Neuron (in vitro differentiated cells): ENCODE measurements at regions not wholly inside any gene's neighbourhood (a gene's known extent, or its start where the extent isn't known, plus 50 kb on each side); places are given as distances from the start of the nearest gene placed in this dataset.
"Not testable (repeated sequence)": the region's sequence is repeated elsewhere in the genome, so short reads cannot be mapped to it uniquely, and the experiment has no call there.

Experiments used
- H2AFZ ChIP-seq: one replicate; pipeline ENCODE4 v1.6.1; 2013; ENCODE audit warnings: low read depth, mild to moderate bottlenecking, inconsistent platforms, low read length, moderate library complexity
- H3K27me3 ChIP-seq: one replicate; pipeline ENCODE4 v1.6.1; 2013; ENCODE audit warnings: low read length; ENCODE audit not compliant: insufficient read depth
- H3K36me3 ChIP-seq: one replicate; pipeline ENCODE4 v1.6.1; 2013; ENCODE audit warnings: low read length; ENCODE audit not compliant: insufficient read depth
- H3K4me1 ChIP-seq: one replicate; pipeline ENCODE4 v1.6.1; 2013; ENCODE audit warnings: low read length; ENCODE audit not compliant: insufficient read depth
- H3K4me3 ChIP-seq: 2 replicates; pipeline ENCODE4 v1.5.1; 2013; ENCODE audit warnings: mild to moderate bottlenecking, low read length, moderate library complexity
- H3K9me3 ChIP-seq: one replicate; pipeline ENCODE4 v1.6.1; 2013; ENCODE audit warnings: low read length

DNA sequence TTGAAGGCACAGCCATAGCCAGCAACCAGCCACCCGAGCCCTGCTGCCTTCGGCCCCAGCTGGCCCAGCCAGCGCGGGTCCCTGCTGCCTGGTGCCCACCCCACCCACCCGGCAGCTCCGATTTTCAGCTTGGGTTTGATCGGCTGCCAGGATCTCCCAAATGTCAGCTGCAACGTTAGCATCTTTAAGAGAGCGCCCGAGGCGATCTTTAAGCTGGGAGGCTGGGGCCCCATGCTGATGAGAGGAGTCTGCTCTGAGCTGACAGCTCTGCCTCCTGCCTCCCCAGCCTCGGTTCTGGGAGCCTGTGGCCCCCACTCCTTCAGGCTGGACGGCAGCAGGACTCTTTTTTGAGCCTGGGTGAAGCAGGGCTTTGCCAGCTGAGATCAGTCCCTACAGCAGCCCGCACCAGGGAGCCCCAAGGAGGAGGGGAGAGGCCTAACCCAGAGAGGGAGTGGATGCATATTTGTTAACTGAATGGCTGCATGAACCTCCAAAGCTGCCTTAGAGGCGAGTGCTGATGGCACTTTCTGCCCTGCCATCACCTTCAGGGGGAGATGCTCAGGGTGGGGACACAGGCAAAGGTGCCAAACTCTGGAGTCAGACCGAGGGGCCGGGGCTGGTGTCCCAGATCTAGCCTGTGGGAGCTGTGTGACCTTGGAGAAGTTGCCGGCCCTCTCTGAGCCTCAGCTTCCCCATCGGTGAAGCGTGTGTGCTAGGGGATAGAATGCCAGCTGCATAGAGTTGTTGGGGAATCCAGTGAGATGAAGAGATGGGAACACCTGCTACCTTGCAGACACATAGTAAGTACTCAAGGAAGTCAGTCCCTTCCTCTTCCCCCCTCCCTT is 165.5 kb downstream of the C9orf50 start:
- Histone ChIP-seq H2AFZ (no peak overlapping the region), H3K4me3 (no peak overlapping the region), H3K4me1 (peaks cover 32% of the 10 kb centered on the region), H3K36me3 (no peaks in the 10 kb centered on the region), H3K9me3 (no peaks in the 10 kb centered on the region), H3K27me3 (no peaks in the 10 kb centered on the region)

DNA sequence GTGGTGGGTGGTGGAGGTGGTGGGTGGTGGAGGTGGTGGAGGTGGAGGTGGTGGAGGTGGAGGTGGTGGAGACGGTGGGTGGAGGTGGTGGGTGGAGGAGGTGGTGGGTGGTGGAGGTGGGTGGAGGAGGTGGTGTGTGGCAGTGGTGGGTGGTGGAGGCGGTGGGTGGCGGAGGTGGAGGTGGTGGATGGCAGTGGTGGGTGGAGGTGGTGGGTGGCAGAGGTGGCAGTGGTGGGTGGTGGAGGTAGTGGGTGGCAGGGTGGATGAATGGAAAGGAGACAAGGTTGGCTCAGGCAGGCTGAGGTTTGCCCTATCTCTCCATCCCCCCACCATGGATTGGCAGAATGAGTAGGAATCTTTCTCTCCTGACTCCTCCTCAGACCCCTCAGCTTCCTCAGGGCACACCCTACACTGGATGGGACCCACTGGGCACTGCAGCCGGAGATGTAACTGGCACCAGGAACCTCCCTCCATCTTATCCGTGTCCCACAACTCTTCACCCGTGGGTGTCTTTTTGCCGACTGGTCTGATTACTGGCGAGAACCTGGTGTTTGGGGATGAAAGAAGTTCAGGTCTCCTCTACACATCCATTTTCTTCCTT is 166.3 kb downstream of the C9orf50 start:
- peaks cover 28% of the 10 kb centered on the region for H3K4me1 ChIP-seq
- no peaks in the 10 kb centered on the region for H3K9me3 ChIP-seq
- no peak overlapping the region for H3K4me3 ChIP-seq
- H2AFZ ChIP-seq, result no peak overlapping the region
- H3K27me3 ChIP-seq, result no peaks in the 10 kb centered on the region
- H3K36me3 ChIP-seq, result no peaks in the 10 kb centered on the region

DNA sequence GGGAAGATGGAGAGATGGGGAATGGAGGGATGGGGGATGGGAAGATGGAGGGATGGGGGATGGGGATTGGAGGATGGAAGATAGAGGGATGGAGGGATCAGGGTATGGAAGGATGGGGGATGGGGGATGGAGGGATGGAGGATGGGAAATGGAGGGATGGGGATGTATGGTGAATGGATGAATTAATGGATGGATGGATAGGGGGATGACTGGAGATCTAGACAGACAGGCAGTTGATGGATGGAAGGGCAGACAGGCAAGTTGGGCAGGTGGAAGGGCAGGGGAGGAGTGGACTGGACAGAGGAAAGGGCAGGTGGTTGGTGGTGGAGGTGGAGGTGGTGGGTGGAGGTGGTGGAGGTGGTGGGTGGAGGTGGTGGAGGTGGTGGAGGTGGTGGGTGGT is 167.2 kb downstream of the C9orf50 start:
- H3K4me3 ChIP-seq, result no peak overlapping the region
- no peaks in the 10 kb centered on the region for H3K9me3 ChIP-seq
- H3K27me3 ChIP-seq, result no peaks in the 10 kb centered on the region
- no peaks in the 10 kb centered on the region for H3K36me3 ChIP-seq
- H2AFZ ChIP-seq, result no peak overlapping the region
- H3K4me1 ChIP-seq, result peaks cover 19% of the 10 kb centered on the region

DNA sequence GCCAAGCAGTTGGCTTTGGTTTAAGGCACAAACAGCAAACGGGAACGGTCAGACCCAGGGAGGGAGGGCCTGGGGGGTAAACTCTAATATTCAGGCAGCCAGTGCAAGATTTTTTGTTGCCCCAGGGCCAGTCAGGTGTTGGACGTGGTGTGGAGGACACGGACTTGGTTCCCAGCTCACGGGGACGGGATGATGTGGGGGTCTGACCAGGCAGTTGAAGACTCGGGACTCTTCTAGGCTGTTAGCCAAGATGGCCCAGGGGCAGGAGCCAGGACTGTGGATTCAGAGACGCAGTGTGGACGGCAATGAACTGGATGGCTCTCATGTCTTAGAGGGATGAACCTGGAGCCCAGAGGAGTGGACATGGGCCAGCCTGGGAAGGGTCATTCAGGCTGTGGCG is 169.2 kb downstream of the C9orf50 start:
- Histone ChIP-seq H3K27me3 (no peaks in the 10 kb centered on the region), H3K9me3 (no peaks in the 10 kb centered on the region), H3K4me3 (no peak overlapping the region), H3K4me1 (peaks cover 14% of the 10 kb centered on the region), H2AFZ (no peak overlapping the region), H3K36me3 (no peaks in the 10 kb centered on the region)

DNA sequence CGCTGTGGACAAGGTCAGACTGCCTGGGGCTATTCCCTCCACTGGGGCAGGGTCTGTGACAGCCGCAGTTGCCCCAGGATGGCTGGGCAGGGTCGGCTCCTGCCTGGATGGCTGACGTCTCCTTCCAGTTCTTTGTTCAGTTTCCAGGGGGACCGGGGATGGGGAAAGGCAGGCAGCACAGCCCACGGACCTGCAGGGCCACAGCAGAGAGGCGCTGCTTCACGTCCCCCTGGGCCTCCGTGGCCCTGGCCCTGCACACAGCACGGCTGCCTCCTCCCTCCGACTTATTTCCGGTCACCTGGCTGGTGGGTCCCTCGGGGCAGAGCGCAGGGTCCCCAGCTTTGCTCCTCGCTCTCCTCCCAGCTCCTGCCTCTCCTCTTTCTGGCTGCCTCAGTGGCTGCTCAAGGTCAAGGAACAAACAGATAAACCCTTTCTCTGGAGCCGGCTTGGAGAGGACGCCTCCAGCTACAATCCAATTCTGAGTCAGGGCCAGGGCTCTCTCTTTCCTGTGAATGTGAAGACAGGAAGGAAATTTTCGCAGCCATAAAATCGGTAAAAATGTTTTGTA is 169.7 kb downstream of the C9orf50 start:
- H3K27me3 ChIP-seq, result no peaks in the 10 kb centered on the region
- no peaks in the 10 kb centered on the region for H3K36me3 ChIP-seq
- H3K9me3 ChIP-seq, result no peaks in the 10 kb centered on the region
- H3K4me1 ChIP-seq, result peaks cover 14% of the 10 kb centered on the region
- H3K4me3 ChIP-seq, result no peak overlapping the region
- H2AFZ ChIP-seq, result no peak overlapping the region

DNA sequence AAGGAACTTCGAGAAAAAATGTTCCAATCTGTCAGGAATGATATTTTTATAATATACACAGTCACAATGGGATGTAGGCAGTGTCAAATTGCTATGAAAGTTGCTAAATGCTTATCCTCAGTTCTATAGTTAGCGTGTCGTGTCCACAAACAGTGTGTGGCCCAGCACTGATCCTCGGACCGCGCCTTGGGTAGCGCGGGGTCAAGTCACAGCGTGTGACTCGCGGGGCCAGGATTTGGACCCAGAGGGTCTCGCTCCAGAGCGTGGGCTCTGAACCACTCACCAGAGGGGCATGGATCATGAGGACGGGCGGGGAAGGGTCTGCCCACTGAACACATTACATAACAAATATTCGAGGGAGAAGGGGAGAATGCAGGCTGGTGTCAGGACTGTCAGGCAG is 171.8 kb downstream of the C9orf50 start:
- H3K27me3 ChIP-seq, result no peaks in the 10 kb centered on the region
- H3K4me3 ChIP-seq, result no peak overlapping the region
- no peak overlapping the region for H2AFZ ChIP-seq
- peaks cover 8% of the 10 kb centered on the region for H3K4me1 ChIP-seq
- no peaks in the 10 kb centered on the region for H3K36me3 ChIP-seq
- no peaks in the 10 kb centered on the region for H3K9me3 ChIP-seq

DNA sequence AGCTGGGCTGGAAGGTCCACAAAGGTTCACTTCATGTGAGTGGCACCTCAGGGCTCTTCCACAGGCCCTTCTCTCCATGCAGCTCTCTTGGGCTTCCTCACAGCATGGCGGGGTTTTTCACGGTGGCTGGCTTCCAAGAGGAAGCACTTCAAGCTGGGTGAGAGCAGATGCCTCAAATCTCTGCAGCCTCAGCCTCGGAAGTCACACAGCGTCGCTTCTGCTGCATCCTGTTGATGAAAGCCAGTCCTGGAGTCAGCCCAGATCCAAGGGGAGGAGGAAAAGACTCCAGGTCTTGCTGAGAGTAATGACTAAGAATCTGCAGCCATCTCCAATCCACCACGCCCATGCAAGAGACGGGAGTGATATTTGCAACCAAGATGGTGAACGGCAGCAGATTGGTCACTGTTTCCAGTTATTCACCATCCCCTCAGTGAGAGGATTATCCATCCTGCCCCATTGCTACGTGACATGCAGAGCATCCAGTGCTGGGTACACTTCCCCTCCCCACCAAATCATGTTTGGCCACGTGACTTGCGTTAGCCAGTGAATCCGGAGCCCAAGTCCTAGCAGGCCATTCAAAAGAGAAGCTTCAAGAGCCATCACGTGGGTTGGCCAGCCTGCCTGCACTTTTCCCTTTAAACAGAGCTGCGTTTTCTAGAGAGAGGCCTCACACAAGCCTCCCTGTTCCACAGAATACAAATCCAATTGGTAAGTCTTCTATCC is 173.9 kb downstream of the C9orf50 start:
- Histone ChIP-seq H2AFZ (no peak overlapping the region), H3K27me3 (no peaks in the 10 kb centered on the region), H3K4me3 (no peak overlapping the region), H3K9me3 (no peaks in the 10 kb centered on the region), H3K4me1 (peaks cover 8% of the 10 kb centered on the region), H3K36me3 (no peaks in the 10 kb centered on the region)

DNA sequence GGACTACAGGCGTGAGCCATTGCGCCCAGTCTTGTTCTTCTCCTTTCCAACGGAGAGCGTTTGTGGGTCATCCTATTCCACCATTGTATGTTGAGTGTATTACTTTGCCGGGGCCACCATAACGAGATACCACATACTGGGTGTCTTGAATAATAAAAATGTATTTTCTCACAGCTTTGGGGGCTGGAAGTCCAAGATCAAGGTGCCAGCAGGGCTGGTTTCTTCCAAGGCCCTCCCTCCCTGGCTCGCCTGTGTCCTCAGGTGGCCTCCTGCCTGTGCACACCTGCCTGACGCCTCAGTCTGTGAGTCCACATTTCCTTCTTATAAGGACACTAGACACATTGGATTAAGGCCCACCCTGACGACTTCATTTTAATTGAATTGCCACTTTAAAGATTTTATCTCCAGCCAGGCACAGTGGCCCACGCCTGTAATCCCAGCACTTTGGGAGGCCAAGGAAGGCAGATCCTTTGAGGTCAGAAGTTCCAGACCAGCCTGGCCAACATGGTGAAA is 175.1 kb downstream of the C9orf50 start:
- no peaks in the 10 kb centered on the region for H3K27me3 ChIP-seq
- H3K4me1 ChIP-seq, result no peaks in the 10 kb centered on the region
- no peaks in the 10 kb centered on the region for H3K9me3 ChIP-seq
- H3K4me3 ChIP-seq, result no peak overlapping the region
- H3K36me3 ChIP-seq, result no peaks in the 10 kb centered on the region
- H2AFZ ChIP-seq, result no peak overlapping the region

DNA sequence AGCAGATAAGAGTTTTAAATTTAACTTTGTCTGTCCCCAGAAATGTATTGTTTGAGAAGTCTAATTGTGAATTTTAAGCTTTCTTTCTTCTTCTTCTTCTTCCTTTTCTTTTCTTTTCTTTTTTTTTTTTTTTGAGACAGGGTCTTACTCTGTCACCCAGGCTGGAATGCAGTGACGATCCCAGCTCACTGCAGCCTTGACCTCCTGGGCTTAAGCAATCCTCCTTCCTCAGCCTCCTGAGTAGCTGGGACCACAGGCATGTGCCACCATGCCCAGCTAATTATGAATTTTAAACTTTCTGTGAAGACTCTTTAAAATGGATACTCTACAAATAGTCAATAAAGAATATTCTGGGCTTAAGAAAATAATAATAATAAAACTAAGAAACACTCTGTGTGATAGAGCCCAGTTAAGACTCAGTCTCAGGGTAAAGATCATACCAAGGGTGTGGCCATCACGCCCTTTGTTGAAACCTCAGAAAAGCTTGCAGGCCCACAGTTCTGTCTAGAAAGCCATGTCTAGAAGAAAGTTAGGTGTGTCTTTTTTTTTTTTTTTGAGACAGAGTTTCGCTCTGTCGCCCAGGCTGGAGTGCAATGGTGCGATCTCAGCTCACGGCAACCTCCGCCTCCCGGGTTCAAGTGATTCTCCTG is 177.3 kb downstream of the C9orf50 start:
- H3K4me3 ChIP-seq, H3K4me1 ChIP-seq, H3K36me3 ChIP-seq, H2AFZ ChIP-seq, H3K9me3 ChIP-seq, H3K27me3 ChIP-seq: not testable (repeated sequence)

DNA sequence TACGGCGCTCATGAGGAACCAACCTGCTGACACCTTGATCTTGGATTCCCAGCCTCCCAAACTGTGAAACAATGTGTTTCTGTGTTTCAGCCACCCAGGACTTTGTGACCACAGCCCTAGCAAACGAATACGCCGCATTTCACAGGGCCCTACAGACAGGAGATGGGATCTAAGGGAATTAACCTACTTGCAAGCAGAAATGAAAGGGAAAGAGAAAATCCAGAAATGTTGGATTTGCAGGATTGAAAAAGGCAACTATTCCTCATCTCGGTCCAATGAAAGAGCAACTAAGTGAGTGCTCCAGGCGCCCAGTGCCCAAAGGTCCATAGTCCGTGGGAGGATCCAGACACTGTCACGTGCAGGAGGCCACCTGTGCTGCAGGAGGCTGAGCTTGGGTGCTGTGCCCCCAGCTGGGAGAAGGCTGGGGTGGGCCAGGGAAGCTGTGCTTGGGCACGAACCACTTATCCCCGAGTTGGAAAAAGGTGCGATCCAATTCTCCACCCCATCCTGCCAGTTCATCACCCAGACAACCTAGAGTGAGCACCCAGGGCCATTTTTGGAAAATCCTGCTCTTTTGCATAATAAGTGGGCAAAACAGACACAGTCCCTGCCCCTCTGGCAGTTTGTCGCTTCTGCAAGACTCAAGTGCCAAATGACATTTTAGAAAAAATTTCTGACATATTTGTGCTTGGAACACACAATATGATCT is 177.9 kb downstream of the C9orf50 start:
- Histone ChIP-seq H2AFZ (no peak overlapping the region), H3K4me3 (no peak overlapping the region), H3K4me1 (peaks cover 4% of the 10 kb centered on the region), H3K27me3 (no peaks in the 10 kb centered on the region), H3K9me3 (no peaks in the 10 kb centered on the region), H3K36me3 (no peaks in the 10 kb centered on the region)

DNA sequence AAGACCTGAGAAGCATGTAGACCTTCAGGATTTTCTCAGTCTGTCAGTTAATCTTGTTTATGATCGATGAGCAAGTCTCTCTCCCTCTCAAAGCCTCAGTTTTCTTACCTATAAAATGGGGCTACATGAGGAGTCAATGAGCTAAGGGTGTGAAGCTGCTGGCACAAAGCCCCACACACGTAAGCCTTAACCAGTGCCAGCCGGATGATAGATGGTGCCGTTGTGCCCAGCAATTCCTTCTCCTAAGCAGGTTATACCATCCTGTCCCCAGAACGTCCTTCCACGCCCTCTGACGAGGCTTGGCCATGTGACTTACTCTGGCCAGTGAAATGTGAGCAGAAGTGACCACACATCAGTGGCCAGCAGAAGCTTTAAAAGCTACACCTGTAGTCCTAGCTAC is 179.0 kb downstream of the C9orf50 start:
- H2AFZ ChIP-seq, result no peak overlapping the region
- H3K36me3 ChIP-seq, result no peaks in the 10 kb centered on the region
- H3K27me3 ChIP-seq, result no peaks in the 10 kb centered on the region
- H3K4me1 ChIP-seq, result peaks cover 15% of the 10 kb centered on the region
- H3K9me3 ChIP-seq, result no peaks in the 10 kb centered on the region
- H3K4me3 ChIP-seq, result no peak overlapping the region

DNA sequence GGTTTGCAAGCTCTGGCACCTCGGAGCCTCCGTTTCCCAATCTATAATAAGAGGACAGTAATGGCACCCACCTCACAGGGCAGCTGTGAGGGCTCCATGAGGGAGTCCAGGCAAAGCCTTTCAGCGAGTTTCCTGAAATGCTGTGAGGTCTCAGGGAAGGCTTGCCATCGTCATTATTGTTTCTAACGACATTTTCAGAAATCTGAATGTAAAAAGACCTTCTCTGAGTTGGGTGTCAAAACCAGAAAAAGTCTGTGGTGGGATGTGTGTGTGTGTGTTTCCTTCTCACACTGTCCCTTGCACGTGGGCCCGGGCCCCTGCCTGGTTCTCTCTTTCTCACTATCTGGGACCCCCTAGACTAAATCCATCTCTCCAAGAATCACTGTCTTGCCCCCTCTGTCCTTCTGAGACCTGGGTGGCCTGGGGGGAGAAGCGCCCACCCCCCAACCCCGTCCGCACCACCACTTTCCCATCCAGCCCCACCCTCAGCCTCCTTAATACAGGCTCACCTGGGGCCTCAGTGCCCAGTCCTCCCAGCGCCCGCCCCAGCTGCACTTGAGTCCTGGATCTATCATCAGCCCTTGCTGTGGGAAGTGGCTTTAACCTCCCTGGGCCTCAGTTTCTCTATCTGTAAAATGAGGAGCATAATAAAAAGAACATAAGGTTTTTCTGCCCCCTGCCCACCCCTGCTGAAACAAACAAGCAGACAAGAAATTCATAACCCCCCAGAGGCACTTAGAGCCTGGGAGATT is 180.3 kb downstream of the C9orf50 start:
- Histone ChIP-seq H2AFZ (no peak overlapping the region), H3K27me3 (no peaks in the 10 kb centered on the region), H3K36me3 (no peaks in the 10 kb centered on the region), H3K4me1 (peaks cover 19% of the 10 kb centered on the region), H3K9me3 (no peaks in the 10 kb centered on the region), H3K4me3 (no peak overlapping the region)
